BE2C (cell line): ENCODE measurements at regions not wholly inside any gene's neighbourhood (a gene's known extent, or its start where the extent isn't known, plus 50 kb on each side); places are given as distances from the start of the nearest gene placed in this dataset.

ENCODE experiments used
- DNase-seq: peaks from one replicate; pipeline ENCODE4 v3.0.0-alpha.2; 2020
- H3K27me3 ChIP-seq: fragments of 250-450 bp; sonication (Bioruptor Pico); 2 replicates; pipeline ENCODE4 v1.5.1; 2020; ENCODE audit warnings: mild to moderate bottlenecking
- H3K36me3 ChIP-seq: fragments of 250-450 bp; sonication (Bioruptor Pico); 2 replicates; pipeline ENCODE4 v1.5.1; 2020; ENCODE audit warnings: mild to moderate bottlenecking
- H3K4me1 ChIP-seq: fragments of 250-450 bp; sonication (Bioruptor Pico); 2 replicates; pipeline ENCODE4 v1.5.1; 2020
- H3K4me3 ChIP-seq: 2 replicates; pipeline ENCODE4 v1.5.1; 2011; ENCODE audit warnings: low read depth, low read length
- H3K9me3 ChIP-seq: fragments of 250-450 bp; sonication (Bioruptor Pico); 2 replicates; pipeline ENCODE4 v1.5.1; 2020
- TF ChIP-seq, protein P1 (sequence below): IDR thresholded peaks from 2 replicates; pipeline ENCODE4 v1.5.1; 2012; ENCODE audit warnings: mild to moderate bottlenecking, low read depth, low read length

DNA sequence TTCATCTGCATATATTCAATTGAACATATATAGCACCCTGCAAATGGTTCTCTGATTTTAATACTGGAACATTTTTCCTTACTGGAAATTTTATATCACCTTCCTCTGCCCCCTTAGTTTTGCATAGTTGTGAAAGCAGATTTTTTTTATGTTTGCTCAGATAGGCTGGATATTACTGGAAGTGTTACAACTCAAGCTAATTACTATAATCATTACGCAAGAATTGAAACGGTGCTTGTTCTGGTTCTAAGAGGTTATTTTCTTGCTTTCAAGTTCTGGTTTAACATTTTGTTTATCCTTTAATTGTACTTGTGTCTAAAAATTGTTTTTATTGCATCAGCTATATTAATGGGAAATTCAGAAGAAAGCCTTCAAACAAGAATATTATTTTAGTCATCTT is 95.6 kb upstream of the MYO16 start:
- H3K4me3 ChIP-seq = no peak overlapping the region
- H3K36me3 ChIP-seq = no peaks in the 10 kb centered on the region
- H3K4me1 ChIP-seq = no peaks in the 10 kb centered on the region
- no peaks in the 10 kb centered on the region for H3K9me3 ChIP-seq
- no peak for DNase-seq
- TF ChIP-seq, protein P1, sequence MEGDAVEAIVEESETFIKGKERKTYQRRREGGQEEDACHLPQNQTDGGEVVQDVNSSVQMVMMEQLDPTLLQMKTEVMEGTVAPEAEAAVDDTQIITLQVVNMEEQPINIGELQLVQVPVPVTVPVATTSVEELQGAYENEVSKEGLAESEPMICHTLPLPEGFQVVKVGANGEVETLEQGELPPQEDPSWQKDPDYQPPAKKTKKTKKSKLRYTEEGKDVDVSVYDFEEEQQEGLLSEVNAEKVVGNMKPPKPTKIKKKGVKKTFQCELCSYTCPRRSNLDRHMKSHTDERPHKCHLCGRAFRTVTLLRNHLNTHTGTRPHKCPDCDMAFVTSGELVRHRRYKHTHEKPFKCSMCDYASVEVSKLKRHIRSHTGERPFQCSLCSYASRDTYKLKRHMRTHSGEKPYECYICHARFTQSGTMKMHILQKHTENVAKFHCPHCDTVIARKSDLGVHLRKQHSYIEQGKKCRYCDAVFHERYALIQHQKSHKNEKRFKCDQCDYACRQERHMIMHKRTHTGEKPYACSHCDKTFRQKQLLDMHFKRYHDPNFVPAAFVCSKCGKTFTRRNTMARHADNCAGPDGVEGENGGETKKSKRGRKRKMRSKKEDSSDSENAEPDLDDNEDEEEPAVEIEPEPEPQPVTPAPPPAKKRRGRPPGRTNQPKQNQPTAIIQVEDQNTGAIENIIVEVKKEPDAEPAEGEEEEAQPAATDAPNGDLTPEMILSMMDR = no peak
- H3K27me3 ChIP-seq = no peaks in the 10 kb centered on the region

DNA sequence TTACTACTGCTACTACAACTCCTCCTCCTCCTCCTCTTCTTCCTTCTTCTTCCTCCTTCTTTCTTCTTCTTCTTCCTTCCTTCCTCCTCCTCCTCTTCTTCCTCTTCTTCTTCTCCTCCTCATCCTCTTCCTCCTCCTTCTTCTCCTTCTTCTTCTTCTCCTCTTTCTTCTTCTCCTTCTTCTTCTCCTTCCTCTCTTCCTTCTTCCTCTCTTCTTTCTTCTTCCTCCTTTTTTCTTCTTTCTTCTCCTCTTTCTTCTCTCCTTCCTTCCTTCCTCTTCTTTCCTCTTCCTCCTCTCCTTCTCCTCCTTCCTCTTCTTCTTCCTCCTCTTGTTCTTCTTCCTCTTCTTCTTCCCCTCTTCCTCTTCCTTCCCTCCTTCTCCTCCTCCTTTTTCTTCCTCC is 94.7 kb upstream of the MYO16 start:
- Histone ChIP-seq H3K4me3 (no peak overlapping the region), H3K36me3 (no peaks in the 10 kb centered on the region), H3K4me1 (no peaks in the 10 kb centered on the region), H3K9me3 (no peaks in the 10 kb centered on the region), H3K27me3 (no peaks in the 10 kb centered on the region)
- TF ChIP-seq, protein P1 = no peak
- no peak for DNase-seq

DNA sequence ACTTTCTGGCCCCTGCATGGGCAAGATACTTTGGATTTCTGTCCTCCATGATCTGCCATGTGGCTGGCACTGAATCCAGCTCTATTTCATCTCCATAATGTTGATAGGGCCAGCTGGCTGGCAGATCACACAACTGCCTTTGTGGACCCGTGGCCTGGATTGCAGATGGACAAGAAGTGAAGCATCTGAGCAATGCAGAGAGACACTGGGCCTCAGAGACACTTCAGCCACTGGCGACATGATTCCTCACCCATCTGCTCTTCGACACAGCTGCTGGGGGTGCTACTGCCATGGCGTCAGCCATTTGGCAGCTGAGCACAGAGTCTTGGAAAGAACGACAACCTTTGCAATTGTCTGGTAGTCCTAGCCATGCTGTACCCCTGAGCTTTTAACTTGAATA is 79.5 kb upstream of the MYO16 start:
- no peaks in the 10 kb centered on the region; the same call in none of the 2 replicates for H3K9me3 ChIP-seq
- no peaks in the 10 kb centered on the region for H3K4me1 ChIP-seq
- no peaks in the 10 kb centered on the region for H3K36me3 ChIP-seq
- TF ChIP-seq, protein P1 = no peak
- H3K27me3 ChIP-seq = no peaks in the 10 kb centered on the region
- no peak overlapping the region for H3K4me3 ChIP-seq
- no peak for DNase-seq

DNA sequence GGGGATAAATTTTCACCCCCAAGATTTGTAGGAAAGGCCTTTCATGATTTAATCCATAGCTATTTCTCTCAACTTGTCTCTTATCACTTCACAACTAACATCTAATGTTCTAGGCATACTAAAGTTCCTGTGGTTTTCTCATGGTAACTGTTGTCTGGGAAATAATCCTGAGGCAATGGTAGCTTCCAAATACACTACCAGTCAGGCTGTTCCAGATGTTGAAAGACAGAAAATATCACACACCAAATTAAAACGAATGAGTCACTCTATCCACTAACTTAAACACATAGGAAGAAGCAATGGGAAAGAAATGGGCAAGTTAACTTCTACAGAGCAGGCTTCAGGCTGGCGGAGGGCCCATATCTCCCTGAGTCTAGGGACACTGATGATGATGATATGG is 77.7 kb upstream of the MYO16 start:
- no peak for DNase-seq
- no peaks in the 10 kb centered on the region for H3K27me3 ChIP-seq
- TF ChIP-seq, protein P1 = no peak

DNA sequence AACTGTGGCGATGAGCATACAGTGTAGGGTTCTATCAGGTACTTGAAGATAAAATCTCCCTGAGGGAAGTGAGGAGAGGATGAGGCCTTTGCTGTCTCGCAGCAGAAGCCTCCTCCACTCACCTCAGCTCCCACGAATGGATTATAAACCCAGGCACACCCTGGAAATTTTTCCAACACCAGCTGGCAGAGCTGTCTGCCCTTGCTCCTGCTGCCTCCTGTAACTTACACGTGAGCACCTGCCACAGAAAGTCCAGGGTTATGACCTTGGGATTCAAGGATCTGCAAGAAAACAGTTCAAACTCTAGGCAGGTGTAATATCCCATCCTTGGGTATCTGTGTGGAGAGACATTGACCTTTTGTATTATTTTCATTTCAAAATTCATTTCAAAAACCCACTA is 70.9 kb upstream of the MYO16 start:
- Histone ChIP-seq H3K4me1 (no peaks in the 10 kb centered on the region), H3K36me3 (no peaks in the 10 kb centered on the region), H3K9me3 (no peaks in the 10 kb centered on the region; the same call in 1 of the 2 replicates), H3K4me3 (no peak overlapping the region), H3K27me3 (no peaks in the 10 kb centered on the region)
- TF ChIP-seq, protein P1 = no peak
- DNase-seq = no peak

More for the DNA sequence above, 77.7 kb upstream of the MYO16 start:
- Histone ChIP-seq H3K4me1 (no peaks in the 10 kb centered on the region), H3K36me3 (no peaks in the 10 kb centered on the region), H3K9me3 (no peaks in the 10 kb centered on the region; the same call in 1 of the 2 replicates), H3K4me3 (no peak overlapping the region)

DNA sequence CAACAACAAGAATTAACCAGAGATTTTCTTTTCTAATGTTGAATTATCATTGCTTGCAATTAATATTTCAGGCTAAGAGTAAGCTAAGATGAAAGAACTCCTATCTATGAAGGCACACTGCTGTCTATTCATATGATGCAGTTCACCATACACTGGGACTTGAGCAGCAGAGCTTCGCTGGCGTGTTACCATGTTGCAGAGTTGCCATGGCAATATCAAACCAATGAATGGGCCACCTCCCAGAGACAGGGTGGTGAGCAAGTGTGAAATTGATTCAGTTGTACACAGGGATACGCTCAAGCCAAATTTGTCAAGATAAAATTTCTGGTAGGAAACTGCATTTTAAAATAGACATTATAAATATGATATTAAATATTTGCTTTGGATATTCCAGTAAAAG is 69.3 kb upstream of the MYO16 start:
- Histone ChIP-seq H3K36me3 (no peaks in the 10 kb centered on the region), H3K27me3 (no peaks in the 10 kb centered on the region), H3K4me1 (no peaks in the 10 kb centered on the region), H3K4me3 (no peak overlapping the region), H3K9me3 (no peaks in the 10 kb centered on the region; the same call in 1 of the 2 replicates)
- no peak for DNase-seq
- TF ChIP-seq, protein P1 = no peak
